ENCODE measurements at regions not wholly inside any gene's neighbourhood (a gene's known extent, or its start where the extent isn't known, plus 50 kb on each side); places are given as distances from the start of the nearest gene placed in this dataset.

DNA sequence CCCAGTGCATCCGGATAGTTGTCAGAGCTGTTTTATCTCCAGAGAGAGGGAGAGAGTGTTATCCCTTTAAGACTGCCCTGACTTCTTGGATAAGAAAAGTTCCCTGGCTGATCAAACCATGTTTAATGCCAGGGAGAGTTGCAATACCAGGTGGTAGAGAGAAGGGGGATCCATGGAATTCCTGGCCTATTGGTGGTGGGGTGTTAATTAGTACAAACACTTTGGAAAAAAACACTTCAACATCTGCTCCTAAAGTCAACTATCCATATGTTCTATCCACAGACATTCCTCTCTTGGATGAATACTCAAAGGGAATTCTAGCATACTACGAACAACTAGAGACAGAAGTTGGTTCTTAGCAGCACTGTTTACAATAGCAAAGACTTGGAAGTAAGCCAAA lies 307.2 kb downstream of the TCERG1L start:
- no peak for DNase-seq (ENCODE audit: extremely low read depth, insufficient read length)
- TF ChIP-seq, protein P1, sequence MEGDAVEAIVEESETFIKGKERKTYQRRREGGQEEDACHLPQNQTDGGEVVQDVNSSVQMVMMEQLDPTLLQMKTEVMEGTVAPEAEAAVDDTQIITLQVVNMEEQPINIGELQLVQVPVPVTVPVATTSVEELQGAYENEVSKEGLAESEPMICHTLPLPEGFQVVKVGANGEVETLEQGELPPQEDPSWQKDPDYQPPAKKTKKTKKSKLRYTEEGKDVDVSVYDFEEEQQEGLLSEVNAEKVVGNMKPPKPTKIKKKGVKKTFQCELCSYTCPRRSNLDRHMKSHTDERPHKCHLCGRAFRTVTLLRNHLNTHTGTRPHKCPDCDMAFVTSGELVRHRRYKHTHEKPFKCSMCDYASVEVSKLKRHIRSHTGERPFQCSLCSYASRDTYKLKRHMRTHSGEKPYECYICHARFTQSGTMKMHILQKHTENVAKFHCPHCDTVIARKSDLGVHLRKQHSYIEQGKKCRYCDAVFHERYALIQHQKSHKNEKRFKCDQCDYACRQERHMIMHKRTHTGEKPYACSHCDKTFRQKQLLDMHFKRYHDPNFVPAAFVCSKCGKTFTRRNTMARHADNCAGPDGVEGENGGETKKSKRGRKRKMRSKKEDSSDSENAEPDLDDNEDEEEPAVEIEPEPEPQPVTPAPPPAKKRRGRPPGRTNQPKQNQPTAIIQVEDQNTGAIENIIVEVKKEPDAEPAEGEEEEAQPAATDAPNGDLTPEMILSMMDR (IDR thresholded peaks at IDR 0.05; ENCODE audit: insufficient read depth, low read length, poor library complexity, severe bottlenecking) = no peak
- Histone ChIP-seq H3K27me3 (replicated peaks; ENCODE audit: control insufficient read depth, insufficient read depth, low read length) (no peaks in the 10 kb centered on the region), H3K4me3 (replicated peaks; ENCODE audit: low read depth, low read length) (no peak overlapping the region), H3K36me3 (ENCODE audit: control insufficient read depth, insufficient read depth, low read length) (no peaks in the 10 kb centered on the region)

DNA sequence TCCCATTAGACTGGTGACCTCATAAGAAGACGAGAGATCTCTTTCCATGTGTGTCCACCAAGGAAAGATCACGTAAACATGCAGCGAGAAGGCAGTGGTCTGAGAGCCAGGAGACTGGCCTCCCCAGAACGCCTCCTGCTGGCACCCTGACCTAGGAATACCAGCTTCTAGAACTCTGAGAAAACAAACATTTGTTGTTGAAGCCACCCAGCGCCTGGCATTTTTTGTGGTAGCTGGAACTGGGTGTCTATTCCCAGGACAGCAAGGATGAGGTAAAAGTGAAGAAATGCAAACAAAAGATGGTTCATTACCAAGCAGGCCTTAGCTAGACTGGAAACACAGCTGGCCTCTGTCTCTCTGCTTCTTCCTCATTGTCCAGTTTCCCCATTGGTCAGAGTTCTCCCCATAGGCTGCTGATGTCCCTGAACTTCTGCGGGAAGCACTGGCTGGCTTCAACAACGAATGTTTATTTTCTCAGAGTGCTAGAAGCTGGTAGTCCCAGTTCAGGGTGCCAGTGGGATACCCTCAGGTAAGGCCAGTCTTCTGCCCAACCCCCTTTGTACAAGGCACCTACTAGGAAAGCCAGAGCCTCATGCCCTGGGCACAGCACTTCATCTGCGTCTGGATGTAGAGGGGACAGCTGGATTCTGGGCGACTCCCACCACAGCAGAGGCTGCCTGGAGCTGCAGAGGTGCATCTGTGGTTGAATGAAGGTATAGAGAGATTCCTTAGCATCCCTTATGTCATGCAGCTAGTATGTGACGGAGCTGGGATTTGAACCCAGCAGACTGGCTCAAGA lies 304.9 kb downstream of the TCERG1L start:
- DNase-seq (ENCODE audit: extremely low read depth, insufficient read length) = no peak
- Histone ChIP-seq H3K36me3 (ENCODE audit: control insufficient read depth, insufficient read depth, low read length) (no peaks in the 10 kb centered on the region), H3K4me3 (replicated peaks; ENCODE audit: low read depth, low read length) (no peak overlapping the region), H3K27me3 (replicated peaks; ENCODE audit: control insufficient read depth, insufficient read depth, low read length) (no peaks in the 10 kb centered on the region)
- TF ChIP-seq, protein P1 (IDR thresholded peaks at IDR 0.05; ENCODE audit: insufficient read depth, low read length, poor library complexity, severe bottlenecking) = no peak

DNA sequence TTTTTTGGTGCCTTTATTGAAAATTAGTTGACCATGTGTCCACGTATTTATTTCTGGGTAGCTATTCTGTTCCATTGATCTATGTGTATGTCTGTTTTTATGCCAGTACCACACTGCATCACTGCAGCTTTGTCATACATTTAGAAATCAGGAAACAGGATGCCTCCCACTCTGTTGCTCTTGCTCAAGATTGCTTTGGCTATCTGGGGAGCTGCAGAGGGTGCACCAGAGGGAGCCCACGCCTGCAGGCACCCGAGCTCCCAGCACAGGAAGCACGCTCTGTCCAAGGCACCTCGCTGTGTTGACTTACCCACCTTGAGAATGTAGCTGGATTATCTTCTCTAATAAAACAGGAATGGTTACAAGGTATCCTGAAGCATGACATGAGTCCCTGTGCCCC lies 301.7 kb downstream of the TCERG1L start:
- no peaks in the 10 kb centered on the region for H3K36me3 ChIP-seq (ENCODE audit: control insufficient read depth, insufficient read depth, low read length)
- no peak overlapping the region for H3K4me3 ChIP-seq (replicated peaks; ENCODE audit: low read depth, low read length)
- H3K27me3 ChIP-seq (replicated peaks; ENCODE audit: control insufficient read depth, insufficient read depth, low read length) = no peaks in the 10 kb centered on the region
- TF ChIP-seq, protein P1 (IDR thresholded peaks at IDR 0.05; ENCODE audit: insufficient read depth, low read length, poor library complexity, severe bottlenecking) = no peak
- no peak for DNase-seq (ENCODE audit: extremely low read depth, insufficient read length)

DNA sequence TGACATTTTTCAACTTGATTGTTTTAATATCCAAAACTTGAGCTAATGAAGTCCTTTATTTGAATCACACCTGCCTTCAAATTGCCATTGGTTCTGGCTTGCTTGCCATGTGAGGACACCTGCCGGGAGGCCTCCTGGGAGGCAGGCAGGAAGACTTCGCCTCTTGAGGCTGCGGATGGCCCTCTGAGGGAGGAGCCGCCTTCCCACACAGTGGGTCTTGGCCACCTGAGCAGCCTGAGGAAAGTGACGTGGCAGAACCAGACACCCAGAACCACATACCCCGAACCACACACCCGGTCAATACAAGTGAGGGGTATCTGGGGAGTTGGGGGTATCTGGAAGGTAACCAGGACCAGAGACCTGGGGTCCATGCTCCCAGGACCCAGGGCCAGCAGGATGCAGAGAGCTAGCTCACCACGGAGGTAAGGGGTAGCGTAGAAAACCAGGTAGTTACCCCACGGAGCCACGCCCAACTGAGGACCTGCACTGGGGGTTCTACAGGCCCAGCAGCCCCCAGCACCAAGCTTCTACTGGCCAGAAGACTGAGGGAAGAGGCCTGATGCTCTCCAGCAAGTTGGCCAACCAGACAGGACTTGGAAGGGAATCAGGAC lies 300.5 kb downstream of the TCERG1L start:
- Histone ChIP-seq H3K27me3 (replicated peaks; ENCODE audit: control insufficient read depth, insufficient read depth, low read length) (no peaks in the 10 kb centered on the region), H3K36me3 (ENCODE audit: control insufficient read depth, insufficient read depth, low read length) (no peaks in the 10 kb centered on the region), H3K4me3 (replicated peaks; ENCODE audit: low read depth, low read length) (no peak overlapping the region)
- DNase-seq (ENCODE audit: extremely low read depth, insufficient read length) = no peak
- TF ChIP-seq, protein P1 (IDR thresholded peaks at IDR 0.05; ENCODE audit: insufficient read depth, low read length, poor library complexity, severe bottlenecking) = no peak

DNA sequence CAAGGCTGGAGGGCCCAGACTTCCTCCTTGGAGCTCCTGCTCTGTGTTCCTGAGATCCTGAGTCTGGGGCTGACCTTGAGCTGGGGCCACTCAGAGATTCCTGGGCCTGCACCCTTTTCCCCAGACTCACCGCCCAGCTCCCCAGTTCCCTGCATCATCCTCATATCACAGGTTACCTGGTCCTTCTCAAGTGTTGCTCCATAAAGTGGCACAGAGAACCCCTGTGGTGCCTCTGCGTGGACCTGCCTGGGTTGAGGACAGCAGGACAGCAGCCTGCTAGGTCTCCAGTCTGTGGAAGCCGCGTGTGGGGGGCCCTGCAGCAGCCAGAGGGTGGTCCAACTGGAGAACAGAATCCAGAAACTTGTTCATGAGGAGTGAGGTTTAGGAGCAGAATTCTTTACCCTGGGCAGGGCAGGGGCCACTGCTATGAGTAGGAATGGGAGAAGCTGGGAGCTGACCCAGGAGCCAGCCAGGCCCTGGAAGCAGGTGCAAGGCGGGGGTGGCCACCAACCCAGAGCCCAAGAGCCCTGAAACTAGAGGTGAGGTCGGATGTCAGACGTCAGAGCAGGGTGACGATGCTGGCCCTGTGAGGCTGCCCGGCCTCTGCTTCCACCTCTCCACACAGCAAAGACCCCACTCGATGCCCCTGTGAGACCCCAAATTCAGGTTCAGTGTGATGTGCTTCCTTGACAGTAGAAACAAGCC lies 299.4 kb downstream of the TCERG1L start:
- TF ChIP-seq, protein P1 (IDR thresholded peaks at IDR 0.05; ENCODE audit: insufficient read depth, low read length, poor library complexity, severe bottlenecking) = no peak
- Histone ChIP-seq H3K36me3 (ENCODE audit: control insufficient read depth, insufficient read depth, low read length) (no peaks in the 10 kb centered on the region), H3K27me3 (replicated peaks; ENCODE audit: control insufficient read depth, insufficient read depth, low read length) (no peaks in the 10 kb centered on the region), H3K4me3 (replicated peaks; ENCODE audit: low read depth, low read length) (no peak overlapping the region)
- no peak for DNase-seq (ENCODE audit: extremely low read depth, insufficient read length)
